ENCODE measurements at regions not wholly inside any gene's neighbourhood (a gene's known extent, or its start where the extent isn't known, plus 50 kb on each side); places are given as distances from the start of the nearest gene placed in this dataset.
A peak's percentile ranks its signal among the peaks of the same experiment; 100 is the strongest.
"Not testable (repeated sequence)": the region's sequence is repeated elsewhere in the genome, so short reads cannot be mapped to it uniquely, and the experiment has no call there.

GRCh38 chr5:120092649-120093048, 371.5 kb upstream of the PRR16 start:
- no peak for DNase-seq

DNA sequence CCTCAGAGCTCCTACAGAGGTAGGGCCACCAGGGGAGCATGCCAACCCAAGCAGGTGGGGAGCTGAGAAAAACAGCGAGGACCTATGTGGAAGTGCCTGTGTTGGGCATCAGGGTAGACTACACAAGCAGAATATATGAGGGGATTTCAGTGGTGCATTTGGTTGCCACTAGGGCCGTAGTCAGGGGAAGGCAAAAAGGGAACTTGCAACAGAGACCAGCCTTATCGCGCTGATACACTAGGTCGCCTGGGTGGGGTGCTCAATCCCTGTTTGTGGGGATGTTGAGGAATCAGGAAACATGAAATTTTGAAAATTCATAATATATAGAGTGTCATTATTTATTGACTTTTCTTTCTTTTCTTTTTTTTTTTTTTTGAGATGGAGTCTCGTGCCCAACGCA, 370.9 kb upstream of the PRR16 start:
- no peak for DNase-seq

DNA sequence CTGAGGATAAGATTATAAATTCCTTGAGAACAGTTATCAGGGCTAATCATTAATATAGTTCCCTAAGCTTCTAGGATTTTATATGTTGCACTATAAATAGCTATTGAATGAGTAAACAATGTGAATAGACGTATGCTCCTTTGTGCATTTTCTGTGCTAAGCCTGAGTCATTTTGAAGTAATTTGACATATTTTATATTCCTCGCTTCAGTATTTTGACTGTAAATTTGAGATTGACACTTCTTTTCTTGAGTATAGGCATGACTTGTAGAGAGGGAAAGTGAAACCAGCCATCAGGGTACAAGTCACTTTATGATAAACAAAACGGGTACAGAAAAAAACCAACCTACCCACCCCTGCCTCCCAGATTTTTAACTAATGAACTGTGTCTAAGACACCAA, 367.7 kb upstream of the PRR16 start:
- peak; percentile 68 for DNase-seq

DNA sequence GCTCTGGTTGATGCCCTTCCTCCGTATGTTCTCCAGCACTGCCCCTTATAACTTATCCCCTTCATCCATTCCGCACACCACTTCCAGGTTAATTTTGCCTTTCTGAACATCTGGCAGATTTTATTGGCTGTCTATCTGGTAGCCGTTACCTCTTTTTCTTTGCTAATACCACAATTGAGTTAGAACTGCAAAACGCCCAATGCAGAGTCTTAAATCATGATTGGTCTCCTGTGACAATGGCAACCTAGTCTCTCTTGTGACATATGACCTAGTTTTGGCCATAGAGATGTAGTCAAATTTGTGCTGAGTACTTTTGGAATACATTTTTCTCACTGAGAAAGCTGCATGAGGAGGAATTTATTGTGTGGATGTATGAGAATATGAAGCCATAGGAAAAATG, 365.7 kb upstream of the PRR16 start:
- DNase-seq = peak; percentile 14

GRCh38 chr5:120098902-120099535, 365.1 kb upstream of the PRR16 start:
- DNase-seq = no peak

DNA sequence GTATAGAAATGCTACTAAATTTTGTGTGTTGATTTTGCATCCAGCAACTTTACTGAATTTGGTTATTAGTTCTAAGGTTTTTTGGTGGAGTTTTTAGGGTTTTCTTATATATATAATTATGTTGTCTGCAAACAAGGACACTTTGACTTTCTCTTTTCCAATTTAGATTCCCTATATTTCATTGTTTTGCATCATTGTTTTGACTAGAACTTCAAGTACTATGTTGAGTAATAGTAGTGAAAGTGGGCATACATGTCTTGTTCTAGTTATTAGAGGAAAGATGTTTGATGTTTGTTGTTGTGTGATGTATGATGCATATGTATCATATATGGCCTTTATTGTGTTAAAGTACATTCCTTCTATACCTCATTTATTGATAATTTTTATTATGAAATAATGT, 362.3 kb upstream of the PRR16 start:
- DNase-seq = no peak

- no peak for DNase-seq
Measured at GRCh38 chr5:120103495-120103894, 360.6 kb upstream of the PRR16 start.

DNA sequence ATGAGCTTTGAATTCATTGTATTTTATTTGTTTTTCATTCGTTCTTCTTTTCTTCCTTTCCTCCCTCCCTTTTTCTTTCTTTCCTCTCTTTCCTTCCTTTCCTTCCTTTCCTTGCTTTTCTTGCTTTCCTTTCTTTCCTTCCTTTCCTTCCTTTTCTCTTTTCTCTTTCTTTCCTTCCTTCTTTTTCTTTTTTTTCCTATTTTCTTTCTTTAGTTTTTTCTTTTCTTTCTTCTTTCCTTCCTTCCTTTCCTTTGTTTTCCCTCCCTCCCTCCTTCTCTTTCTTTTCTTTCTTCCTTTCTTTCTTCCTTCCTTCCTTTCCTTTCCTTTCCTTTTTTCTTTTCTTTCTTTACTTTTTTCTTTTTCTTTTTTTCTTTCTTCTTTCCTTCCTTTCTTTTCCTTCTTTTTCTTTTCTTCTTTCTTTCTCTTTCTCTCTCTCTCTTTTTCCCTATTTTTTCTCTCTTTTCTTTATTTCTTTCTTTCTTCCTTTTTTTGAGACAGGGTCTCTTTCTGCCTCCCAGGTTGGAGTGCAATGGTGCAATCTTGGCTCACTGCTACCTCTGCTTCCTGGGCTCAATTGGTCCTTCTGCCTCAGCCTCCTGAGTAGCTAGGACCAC, 357.1 kb upstream of the PRR16 start:
- DNase-seq = no peak

DNA sequence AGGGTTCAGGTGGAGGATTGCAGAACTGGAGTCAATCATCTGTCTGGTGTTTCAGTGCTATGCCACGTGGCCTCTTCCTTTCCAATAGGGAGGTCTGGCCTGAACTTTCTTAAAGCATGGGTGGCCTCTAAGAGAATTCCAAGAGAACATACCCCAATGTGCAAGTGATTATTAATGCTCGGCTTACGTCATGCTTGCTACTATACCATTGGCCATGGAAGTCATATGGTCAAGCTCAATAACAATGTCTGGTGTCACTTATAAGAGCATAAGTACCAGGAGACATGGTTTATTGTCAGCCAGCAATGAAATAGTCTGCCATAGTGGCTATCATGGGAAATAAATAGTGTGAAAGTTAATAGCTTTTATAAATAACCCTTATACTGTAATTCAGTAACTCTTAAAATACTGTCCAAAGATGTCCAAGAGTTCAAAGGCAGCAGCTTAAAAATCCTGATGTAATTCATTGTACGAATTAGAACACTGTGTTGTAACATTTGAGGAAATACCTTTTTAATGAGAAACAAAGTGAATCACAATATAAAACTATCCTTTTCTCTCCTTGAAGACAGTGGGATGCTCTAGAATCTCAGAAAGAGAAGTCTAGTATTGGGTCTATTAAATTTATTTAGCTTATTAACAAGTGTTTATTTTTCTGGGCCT, 355.4 kb upstream of the PRR16 start:
- peak; percentile 18 for DNase-seq

- DNase-seq = no peak
Measured at GRCh38 chr5:120122703-120123102, 341.4 kb upstream of the PRR16 start.

DNA sequence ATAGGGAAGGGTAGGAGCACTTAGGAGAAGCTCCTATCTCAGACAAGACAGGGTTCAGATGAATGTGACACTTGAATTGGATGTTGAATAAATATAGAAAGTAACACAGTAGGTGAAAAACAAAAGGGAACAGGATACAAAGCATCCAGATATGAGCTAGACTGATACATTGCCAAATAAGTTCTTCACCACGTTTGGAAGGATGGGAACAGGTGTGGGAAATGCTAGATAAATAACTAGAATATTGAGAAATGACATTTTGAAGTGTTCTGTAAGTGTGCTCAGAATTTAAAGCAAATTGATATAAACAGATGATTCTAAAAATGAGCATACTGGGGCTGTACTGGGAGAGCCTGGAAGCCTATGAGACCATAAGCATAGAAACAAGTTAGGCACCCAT, 340.1 kb upstream of the PRR16 start:
- DNase-seq = no peak

DNA sequence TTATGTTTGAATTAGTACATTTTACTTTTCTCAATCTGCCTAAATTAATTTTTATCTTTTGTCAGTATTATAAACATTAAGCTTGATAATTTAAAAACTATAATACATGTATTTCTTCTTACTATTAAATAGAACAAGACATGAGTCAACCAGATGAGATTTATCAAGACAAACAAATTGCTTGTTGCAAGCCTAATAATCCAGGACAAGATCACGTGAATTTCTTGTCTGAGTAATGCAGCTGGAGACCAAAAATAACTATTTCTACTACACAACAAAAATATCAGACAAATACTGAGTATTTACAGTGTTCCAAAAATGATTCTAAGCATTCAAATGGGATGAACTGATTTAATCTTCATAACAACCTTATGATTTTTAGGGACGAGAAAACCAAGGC, 339.1 kb upstream of the PRR16 start:
- no peak for DNase-seq

DNA sequence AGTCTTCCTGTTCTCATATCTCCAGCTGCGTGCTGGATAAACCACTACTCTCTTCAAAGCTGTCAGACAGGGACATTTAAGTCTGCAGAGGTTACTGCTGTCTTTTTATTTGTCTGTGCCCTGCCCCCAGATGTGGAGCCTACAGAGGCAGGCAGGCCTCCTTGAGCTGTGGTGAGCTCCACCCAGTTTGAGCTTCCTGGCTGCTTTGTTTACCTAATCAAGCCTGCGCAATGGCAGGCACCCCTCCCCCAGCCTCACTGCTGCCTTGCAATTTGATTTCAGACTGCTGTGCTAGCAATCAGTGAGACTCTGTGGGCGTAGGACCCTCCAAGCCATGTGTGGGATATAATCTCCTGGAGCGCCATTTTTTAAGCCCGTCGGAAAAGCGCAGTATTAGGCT, 331.8 kb upstream of the PRR16 start:
- not testable (repeated sequence) for DNase-seq

- DNase-seq = no peak
Measured at GRCh38 chr5:120134944-120135343, 329.2 kb upstream of the PRR16 start.

DNA sequence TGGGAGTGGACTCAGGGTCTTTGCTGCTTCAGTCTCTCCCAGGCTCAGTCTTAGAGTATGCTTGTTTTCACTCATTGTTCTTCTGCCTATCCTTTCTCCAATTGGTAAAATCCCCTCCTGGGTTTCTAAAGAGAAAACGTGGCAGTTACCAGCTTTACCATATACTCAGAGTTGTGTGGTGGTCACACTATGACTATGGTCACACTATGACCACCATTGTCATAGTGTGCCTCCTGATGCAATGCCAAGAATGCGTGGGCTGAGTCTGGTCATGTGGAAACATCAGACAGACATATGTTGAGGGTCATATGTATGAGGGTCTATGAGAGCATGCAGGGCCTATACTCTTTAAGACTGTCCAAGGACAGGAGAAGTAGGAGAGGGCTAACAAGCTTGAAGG, 326.5 kb upstream of the PRR16 start:
- DNase-seq = no peak

DNA sequence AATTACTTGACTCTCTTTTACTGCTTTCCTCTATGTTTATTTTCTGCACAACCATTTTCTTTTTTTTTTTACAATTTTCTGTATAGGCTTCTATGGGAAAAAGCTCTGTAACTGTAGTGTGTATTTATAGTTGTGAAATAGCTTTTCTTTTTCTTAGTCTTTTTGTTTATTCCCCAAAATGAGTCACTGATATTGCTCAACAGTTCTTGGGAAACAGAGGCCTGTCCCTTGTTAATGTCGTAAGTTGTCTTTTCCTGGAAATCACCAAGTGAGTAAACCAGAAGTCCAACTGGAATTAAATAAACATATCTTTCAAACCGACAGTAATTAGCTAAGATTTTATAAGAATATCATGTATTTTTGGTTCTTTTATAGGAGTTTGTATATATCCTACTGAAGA, 325.1 kb upstream of the PRR16 start:
- DNase-seq = peak; percentile 85

DNA sequence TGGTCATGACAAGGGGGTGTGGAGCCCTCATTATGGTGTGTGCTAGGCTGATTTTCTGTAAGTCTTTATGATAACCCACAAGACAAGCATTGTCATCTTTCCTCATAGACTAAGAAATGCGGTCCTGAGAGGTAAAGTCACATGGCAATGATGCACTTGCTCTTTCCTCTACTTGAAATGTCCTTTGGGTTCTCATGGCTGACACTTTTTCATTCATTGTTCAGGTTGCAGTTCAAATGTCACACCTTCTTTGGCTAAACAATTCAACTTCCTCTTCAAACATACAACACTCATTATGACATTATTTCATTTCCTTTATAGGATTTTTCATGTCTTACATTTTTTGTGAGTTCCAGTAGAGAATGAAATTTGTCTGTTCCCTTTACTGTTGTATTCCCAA, 323.6 kb upstream of the PRR16 start:
- no peak for DNase-seq

- DNase-seq = no peak
Measured at GRCh38 chr5:120141076-120141475, 323.0 kb upstream of the PRR16 start.

- peak; percentile 43 for DNase-seq
Measured at GRCh38 chr5:120146787-120147186, 317.3 kb upstream of the PRR16 start.

DNA sequence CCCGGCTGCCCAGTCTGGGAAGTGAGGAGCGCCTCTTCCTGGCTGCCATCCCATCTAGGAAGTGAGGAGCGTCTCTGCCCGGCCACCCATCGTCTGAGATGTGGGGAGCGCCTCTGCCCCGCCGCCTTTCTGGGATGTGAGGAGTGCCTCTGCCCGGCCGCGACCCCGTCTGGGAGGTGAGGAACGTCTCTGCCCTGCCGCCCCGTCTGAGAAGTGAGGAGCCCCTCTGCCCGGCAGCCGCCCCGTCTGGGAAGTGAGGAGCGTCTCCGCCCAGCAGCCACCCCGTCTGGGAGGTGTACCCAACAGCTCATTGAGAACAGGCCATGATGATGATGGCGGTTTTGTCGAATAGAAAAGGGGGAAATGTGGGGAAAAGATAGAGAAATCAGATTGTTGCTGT, 316.2 kb upstream of the PRR16 start:
- not testable (repeated sequence) for DNase-seq

DNA sequence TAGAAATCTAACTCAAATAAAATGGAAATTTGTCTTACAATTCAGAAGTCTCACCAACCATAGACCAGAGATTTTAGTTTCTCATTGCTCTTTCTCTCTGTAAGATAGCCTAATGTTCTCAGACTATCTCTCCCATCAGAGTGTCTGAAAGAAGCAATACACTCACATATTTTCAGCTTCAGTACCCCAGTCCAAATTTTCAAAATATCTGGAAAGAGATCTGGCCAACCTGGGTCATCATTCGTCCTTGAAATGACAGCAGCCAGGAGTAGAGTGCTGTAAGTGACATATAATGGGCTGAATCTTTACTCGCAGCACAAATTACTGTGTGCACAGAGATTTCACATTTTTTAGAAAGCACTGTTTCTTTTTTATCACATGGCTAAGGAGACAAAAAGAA, 313.3 kb upstream of the PRR16 start:
- no peak for DNase-seq

DNA sequence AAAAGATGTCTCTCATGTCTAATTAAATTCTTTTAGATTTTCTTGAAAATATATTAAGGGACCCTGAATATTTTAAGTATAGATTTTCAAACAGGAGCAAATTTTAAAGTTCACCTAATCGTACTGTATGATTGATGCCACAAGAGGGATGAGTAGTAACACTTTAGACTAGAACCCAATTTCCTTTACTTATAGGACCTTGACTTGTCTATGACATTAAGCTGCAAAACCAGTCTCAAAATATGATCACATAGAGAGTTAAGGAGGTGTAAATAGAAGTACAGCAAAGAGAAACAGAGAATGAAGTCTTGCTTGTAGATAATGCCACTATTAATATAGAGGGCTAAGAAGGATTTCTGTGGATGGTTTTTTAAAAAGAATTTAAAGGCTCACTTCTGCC, 312.9 kb upstream of the PRR16 start:
- no peak for DNase-seq

DNA sequence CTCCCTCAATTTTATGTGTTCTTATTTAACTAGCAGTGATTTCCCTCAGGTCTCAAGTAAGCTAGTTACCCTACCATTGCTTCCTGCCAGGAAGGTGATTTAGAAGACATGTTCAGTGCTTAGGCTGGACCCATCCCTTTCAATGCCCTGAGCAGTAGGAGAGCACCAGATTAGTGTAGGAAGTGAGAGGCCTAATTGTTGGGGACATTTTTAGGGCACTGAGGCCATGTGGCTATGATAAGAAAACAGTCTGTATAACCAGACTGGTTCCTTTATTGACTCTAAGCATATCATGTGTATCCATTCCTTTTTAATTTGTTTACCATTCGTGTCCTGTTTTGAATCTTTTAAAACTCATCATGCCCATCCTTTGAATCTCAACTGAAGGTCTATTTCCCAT, 312.3 kb upstream of the PRR16 start:
- no peak for DNase-seq

GRCh38 chr5:120152472-120152871, 311.6 kb upstream of the PRR16 start:
- DNase-seq = peak; percentile 93
